ENCODE measurements at regions not wholly inside any gene's neighbourhood (a gene's known extent, or its start where the extent isn't known, plus 50 kb on each side); places are given as distances from the start of the nearest gene placed in this dataset.

GRCh38 chr9:79166005-79166404 is 405.8 kb upstream of the TLE4 start:
- no peak for FAIRE-seq

- FAIRE-seq: no peak
These were observed 401.1 kb upstream of the TLE4 start for GRCh38 chr9:79170643-79171042.

GRCh38 chr9:79173932-79174331 is 397.8 kb upstream of the TLE4 start:
- no peak for FAIRE-seq

- FAIRE-seq: no peak
These were observed 395.6 kb upstream of the TLE4 start for GRCh38 chr9:79176014-79176697.

GRCh38 chr9:79184831-79185230 is 386.9 kb upstream of the TLE4 start:
- no peak for FAIRE-seq

- no peak for FAIRE-seq
These were observed 385.9 kb upstream of the TLE4 start for GRCh38 chr9:79185866-79186265.

- FAIRE-seq: no peak
These were observed 382.2 kb upstream of the TLE4 start for GRCh38 chr9:79189511-79189924.

- FAIRE-seq: no peak
These were observed 378.8 kb upstream of the TLE4 start for GRCh38 chr9:79193001-79193400.

- no peak for FAIRE-seq
These were observed 378.1 kb upstream of the TLE4 start for GRCh38 chr9:79193501-79194223.

- FAIRE-seq: no peak
These were observed 375.9 kb upstream of the TLE4 start for GRCh38 chr9:79195879-79196278.

- FAIRE-seq: no peak
These were observed 375.2 kb upstream of the TLE4 start for GRCh38 chr9:79196606-79197005.

GRCh38 chr9:79200336-79200735 is 371.4 kb upstream of the TLE4 start:
- no peak for FAIRE-seq

GRCh38 chr9:79201636-79202035 is 370.1 kb upstream of the TLE4 start:
- FAIRE-seq: no peak

GRCh38 chr9:79208791-79209396 is 362.9 kb upstream of the TLE4 start:
- FAIRE-seq: no peak

GRCh38 chr9:79210541-79211243 is 361.1 kb upstream of the TLE4 start:
- FAIRE-seq: no peak

- FAIRE-seq: no peak
These were observed 358.2 kb upstream of the TLE4 start for GRCh38 chr9:79213417-79214125.

- FAIRE-seq: no peak
These were observed 355.9 kb upstream of the TLE4 start for GRCh38 chr9:79215821-79216220.

- FAIRE-seq: no peak
These were observed 351.5 kb upstream of the TLE4 start for GRCh38 chr9:79220251-79220650.

GRCh38 chr9:79220666-79221065 is 351.1 kb upstream of the TLE4 start:
- FAIRE-seq: no peak

GRCh38 chr9:79221084-79221483 is 350.7 kb upstream of the TLE4 start:
- FAIRE-seq: no peak

- FAIRE-seq: no peak
These were observed 349.3 kb upstream of the TLE4 start for GRCh38 chr9:79222483-79222882.

- FAIRE-seq: no peak
These were observed 346.9 kb upstream of the TLE4 start for GRCh38 chr9:79224672-79225433.

Data from islet of Langerhans (tissue), 1 donor.